GM23338 (cell line): ENCODE measurements at regions not wholly inside any gene's neighbourhood (a gene's known extent, or its start where the extent isn't known, plus 50 kb on each side); places are given as distances from the start of the nearest gene placed in this dataset.

Experiments
- ATAC-seq: fragments of 200-7000 bp; cut with Tn5 transposase; 3 replicates; pipeline ENCODE4 v1.9.1; 2020
- DNase-seq: peaks from one replicate; pipeline ENCODE4 v3.0.0-alpha.2; 2015; ENCODE audit warnings: low spot score
- H2AFZ ChIP-seq: fragments of 200-600 bp; sonication (generic); 2 replicates; pipeline ENCODE4 v1.8.0; 2016; ENCODE audit warnings: antibody characterized with exemption, mild to moderate bottlenecking, moderate library complexity
- H3F3A ChIP-seq: fragments of 200-600 bp; sonication (generic); replicated peaks from 2 replicates; pipeline ENCODE4 v1.8.0; 2017; ENCODE audit warnings: antibody characterized with exemption, mixed run types, low read depth
- H3K27ac ChIP-seq: fragments of 200-600 bp; sonication (generic); 2 replicates; pipeline ENCODE4 v1.6.1; 2016; ENCODE audit warnings: low read depth
- H3K27me3 ChIP-seq: fragments of 200-600 bp; sonication (generic); 2 replicates; pipeline ENCODE4 v1.8.0; 2016; ENCODE audit warnings: mild to moderate bottlenecking, mixed run types, moderate library complexity; ENCODE audit not compliant: insufficient read depth
- H3K36me3 ChIP-seq: fragments of 200-600 bp; sonication (generic); 2 replicates; pipeline ENCODE4 v1.8.0; 2016; ENCODE audit warnings: mild to moderate bottlenecking; ENCODE audit not compliant: insufficient read depth
- H3K4me1 ChIP-seq: fragments of 200-600 bp; sonication (generic); 2 replicates; pipeline ENCODE4 v1.8.0; 2016; ENCODE audit warnings: mild to moderate bottlenecking, moderate library complexity; ENCODE audit not compliant: insufficient read depth
- H3K4me2 ChIP-seq: fragments of 200-600 bp; sonication (generic); 2 replicates; pipeline ENCODE4 v1.7.1; 2017; ENCODE audit warnings: mixed run types
- H3K4me3 ChIP-seq: fragments of 200-600 bp; sonication (generic); 2 replicates; pipeline ENCODE4 v1.6.1; 2016; ENCODE audit warnings: mixed run types
- H3K79me2 ChIP-seq: fragments of 200-600 bp; sonication (generic); replicated peaks from 2 replicates; pipeline ENCODE4 v1.8.0; 2017; ENCODE audit warnings: mild to moderate bottlenecking; ENCODE audit not compliant: insufficient read depth
- H3K9me2 ChIP-seq: fragments of 200-600 bp; sonication (generic); 2 replicates; pipeline ENCODE4 v1.8.0; 2017; ENCODE audit not compliant: insufficient read depth
- H4K20me1 ChIP-seq: fragments of 200-600 bp; sonication (generic); replicated peaks from 2 replicates; pipeline ENCODE4 v1.8.0; 2017; ENCODE audit warnings: mild to moderate bottlenecking; ENCODE audit not compliant: insufficient read depth
- H3K27ac Mint-ChIP-seq: 2 replicates; pipeline ENCODE4 v1.8.0; 2020; ENCODE audit warnings: inconsistent platforms, mild to moderate bottlenecking, moderate library complexity, mixed read lengths
- H3K27me3 Mint-ChIP-seq: 3 replicates; pipeline ENCODE4 v1.8.0; 2022; ENCODE audit warnings: low read depth, mild to moderate bottlenecking, moderate library complexity, mixed read lengths, inconsistent platforms; ENCODE audit not compliant: insufficient read depth, poor library complexity
- H3K36me3 Mint-ChIP-seq: 3 replicates; pipeline ENCODE4 v1.8.0; 2021; ENCODE audit warnings: low read depth, mild to moderate bottlenecking, inconsistent platforms, moderate library complexity, mixed read lengths
- H3K4me1 Mint-ChIP-seq: 3 replicates; pipeline ENCODE4 v1.8.0; 2020; ENCODE audit warnings: mild to moderate bottlenecking, inconsistent platforms, mixed read lengths
- H3K4me3 Mint-ChIP-seq: 3 replicates; pipeline ENCODE4 v1.8.0; 2021; ENCODE audit warnings: moderate library complexity, mild to moderate bottlenecking, inconsistent platforms, mixed read lengths
- H3K9me3 Mint-ChIP-seq: 3 replicates; pipeline ENCODE4 v1.8.0; 2020; ENCODE audit warnings: moderate library complexity, mild to moderate bottlenecking, inconsistent platforms, mixed read lengths
- CREB1 ChIP-seq: fragments of 250-450 bp; sonication (Bioruptor Pico); IDR thresholded peaks from 2 replicates; pipeline ENCODE4 v1.5.0; 2020; ENCODE audit warnings: low read depth, mild to moderate bottlenecking, moderate library complexity
- CTCF ChIP-seq, 2 experiments: fragments of 200-600 bp in 1 of 2; sonication (generic) in 1 of 2; conservative IDR thresholded peaks; 2 replicates each; pipeline versions ENCODE4 v1.5.1 to v1.6.1; 2016 to 2017; ENCODE audit warnings: antibody characterized with exemption in 2 of 2, low read depth in 2 of 2, mild to moderate bottlenecking in 2 of 2, moderate library complexity in 1 of 2
- EZH2 ChIP-seq: fragments of 200-600 bp; sonication (generic); IDR thresholded peaks from one replicate; pipeline ENCODE4 v1.8.0; 2017; ENCODE audit warnings: antibody characterized with exemption, mild to moderate bottlenecking, low read depth; ENCODE audit not compliant: unreplicated experiment
- EZH2phosphoT487 ChIP-seq: fragments of 200-600 bp; sonication (generic); IDR thresholded peaks from one replicate; pipeline ENCODE4 v1.8.1; 2018; ENCODE audit warnings: antibody characterized with exemption; ENCODE audit not compliant: unreplicated experiment
- NANOG ChIP-seq: IDR thresholded peaks from 2 replicates; pipeline ENCODE4 v1.6.1; 2016; ENCODE audit warnings: antibody characterized with exemption, borderline replicate concordance
- POLR2AphosphoS5 ChIP-seq: IDR thresholded peaks from 2 replicates; pipeline ENCODE4 v1.6.1; 2016; ENCODE audit warnings: antibody characterized with exemption, low read depth
- REST ChIP-seq: IDR thresholded peaks from one replicate; pipeline ENCODE4 v1.6.1; 2018; ENCODE audit warnings: antibody characterized with exemption; ENCODE audit not compliant: unreplicated experiment
- STAT1 ChIP-seq: IDR thresholded peaks from one replicate; pipeline ENCODE4 v1.6.1; 2016; ENCODE audit warnings: antibody characterized with exemption; ENCODE audit not compliant: unreplicated experiment
- ZNF114 ChIP-seq: fragments of 250-450 bp; sonication (Bioruptor Pico); IDR thresholded peaks from 2 replicates; pipeline ENCODE4 v1.5.0; 2020; ENCODE audit warnings: mild to moderate bottlenecking, moderate library complexity
- ZNF331 ChIP-seq: fragments of 250-450 bp; sonication (Bioruptor Pico); IDR thresholded peaks from 2 replicates; pipeline ENCODE4 v1.5.0; 2020; ENCODE audit warnings: low read depth, mild to moderate bottlenecking, moderate library complexity
- ZNF462 ChIP-seq: fragments of 250-450 bp; sonication (Bioruptor Pico); IDR thresholded peaks from 2 replicates; pipeline ENCODE4 v1.5.0; 2020; ENCODE audit warnings: mild to moderate bottlenecking, moderate library complexity

DNA sequence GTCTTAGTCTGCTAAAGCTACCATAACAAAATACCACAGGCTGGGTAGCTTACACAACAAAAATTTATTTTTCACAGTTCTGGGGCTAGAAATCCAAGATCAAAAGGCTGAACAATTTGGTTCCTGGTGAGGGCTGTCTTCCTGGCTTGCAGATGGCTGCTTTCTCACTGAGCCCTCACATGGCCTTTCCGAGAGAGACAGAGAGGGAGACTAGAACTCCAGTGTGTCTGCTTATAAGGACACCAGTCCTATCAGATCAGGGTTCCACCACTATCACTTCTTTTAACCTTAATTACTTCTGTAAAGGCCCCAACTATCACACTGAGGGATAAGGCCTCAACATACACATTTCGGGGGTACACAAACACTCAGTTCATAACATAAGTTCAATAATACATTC is 527.4 kb upstream of the VSTM2A start:
- ATAC-seq (no peak), DNase-seq (no peak)
- Mint-ChIP-seq H3K4me3 (no peak overlapping the region), H3K27ac (no peak overlapping the region; the same call in 1 of the 2 replicates), H3K27me3 (no peaks in the 10 kb centered on the region), H3K4me1 (peaks cover 7% of the 10 kb centered on the region), H3K9me3 (peaks cover 3% of the 10 kb centered on the region; the same call in 1 of the 3 replicates), H3K36me3 (no peaks in the 10 kb centered on the region)
- Histone ChIP-seq H3K4me1 (peaks cover 8% of the 10 kb centered on the region; the same call in 1 of the 2 replicates), H3K27me3 (no peaks in the 10 kb centered on the region), H3K36me3 (no peaks in the 10 kb centered on the region), H2AFZ (peak overlapping the region; percentile 72), H3K4me3 (no peak overlapping the region), H3K4me2 (no peak overlapping the region), H3K79me2 (no peaks in the 10 kb centered on the region), H4K20me1 (no peaks in the 10 kb centered on the region), H3K9me2 (no peaks in the 10 kb centered on the region), H3K27ac (no peak overlapping the region), H3F3A (no peaks in the 10 kb centered on the region)
- no peak for TF ChIP-seq POLR2AphosphoS5
- no peak for TF ChIP-seq NANOG
- TF ChIP-seq STAT1 = no peak
- no peak for TF ChIP-seq EZH2phosphoT487
- TF ChIP-seq REST = no peak
- TF ChIP-seq ZNF331 = no peak
- TF ChIP-seq EZH2 = no peak
- no peak for TF ChIP-seq ZNF114 (CRISPR knock-in tag)
- no peak for TF ChIP-seq ZNF462 (CRISPR knock-in tag)
- no peak for TF ChIP-seq CTCF (conservative IDR thresholded peaks at IDR 0.05; ENCODE audit: low read depth in 2 of 2)
- TF ChIP-seq CREB1 (CRISPR knock-in tag) = no peak
